HG02852 (cell line): ENCODE measurements at regions not wholly inside any gene's neighbourhood (a gene's known extent, or its start where the extent isn't known, plus 50 kb on each side); places are given as distances from the start of the nearest gene placed in this dataset.

ENCODE experiments used
- ATAC-seq: cut with Tn5 transposase; IDR thresholded peaks from one replicate; pipeline ENCODE4 v1.9.1; 2021; ENCODE audit warnings: mild to moderate bottlenecking, moderate library complexity; ENCODE audit not compliant: unreplicated experiment

- ATAC-seq = no peak
Measured at GRCh38 chr18:38025433-38026038, 459.9 kb upstream of the CELF4 start.

DNA sequence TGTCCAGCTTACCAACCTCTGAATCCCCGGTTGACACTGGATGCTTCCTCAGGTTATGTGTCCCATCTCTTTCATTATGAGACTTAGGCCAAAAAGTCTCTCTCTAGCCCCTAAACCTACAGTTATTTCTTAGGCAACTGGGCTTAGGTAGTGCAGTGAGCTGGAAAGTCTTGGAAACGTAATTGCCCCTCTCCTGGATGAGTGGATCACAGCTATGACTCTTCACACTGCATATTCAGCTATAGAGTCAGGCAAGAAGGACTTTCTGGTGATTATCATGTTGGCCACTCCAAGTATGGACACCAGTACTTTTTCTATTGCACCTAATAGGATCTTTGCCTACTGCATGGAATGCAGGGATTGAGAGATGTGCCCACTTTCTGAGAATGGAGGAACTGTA is 458.3 kb upstream of the CELF4 start:
- no peak for ATAC-seq

DNA sequence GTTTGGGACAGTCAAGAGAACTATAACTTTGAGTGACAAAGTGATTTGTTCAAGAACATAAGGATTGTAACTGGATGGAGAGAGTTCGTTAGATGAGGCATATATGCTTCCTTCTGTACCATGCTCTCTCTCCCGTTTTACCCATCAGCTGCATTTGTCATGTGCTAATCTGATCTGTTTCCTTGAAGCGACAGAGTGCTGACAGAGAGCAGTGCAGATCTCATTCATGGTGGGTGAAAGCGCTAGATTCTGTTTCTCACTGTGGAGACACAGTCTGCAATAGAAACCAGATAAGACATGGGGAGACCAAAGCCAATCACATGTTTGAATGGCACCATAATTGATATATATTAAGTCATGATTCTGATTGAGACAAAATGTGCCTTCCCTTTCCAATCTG is 456.6 kb upstream of the CELF4 start:
- ATAC-seq = no peak

DNA sequence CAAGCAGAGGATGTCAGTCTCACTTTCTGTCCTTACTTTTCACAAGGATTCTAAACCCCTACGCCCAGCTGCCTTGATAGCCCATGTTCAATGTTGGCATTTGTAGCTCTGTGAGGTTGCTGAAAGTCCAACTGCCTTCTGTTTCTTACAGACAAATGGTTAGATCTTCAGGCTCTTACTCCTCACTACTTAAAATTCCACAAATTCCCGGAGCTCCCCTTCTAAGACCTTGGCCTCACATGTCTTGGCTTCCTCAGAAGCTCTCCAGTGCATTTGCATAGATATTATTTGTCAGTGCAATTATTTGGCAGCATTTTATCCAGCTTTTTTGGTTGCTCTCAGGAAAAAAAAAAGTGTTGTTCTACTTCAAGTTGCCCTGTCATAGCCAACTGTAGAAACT is 453.7 kb upstream of the CELF4 start:
- ATAC-seq = no peak

DNA sequence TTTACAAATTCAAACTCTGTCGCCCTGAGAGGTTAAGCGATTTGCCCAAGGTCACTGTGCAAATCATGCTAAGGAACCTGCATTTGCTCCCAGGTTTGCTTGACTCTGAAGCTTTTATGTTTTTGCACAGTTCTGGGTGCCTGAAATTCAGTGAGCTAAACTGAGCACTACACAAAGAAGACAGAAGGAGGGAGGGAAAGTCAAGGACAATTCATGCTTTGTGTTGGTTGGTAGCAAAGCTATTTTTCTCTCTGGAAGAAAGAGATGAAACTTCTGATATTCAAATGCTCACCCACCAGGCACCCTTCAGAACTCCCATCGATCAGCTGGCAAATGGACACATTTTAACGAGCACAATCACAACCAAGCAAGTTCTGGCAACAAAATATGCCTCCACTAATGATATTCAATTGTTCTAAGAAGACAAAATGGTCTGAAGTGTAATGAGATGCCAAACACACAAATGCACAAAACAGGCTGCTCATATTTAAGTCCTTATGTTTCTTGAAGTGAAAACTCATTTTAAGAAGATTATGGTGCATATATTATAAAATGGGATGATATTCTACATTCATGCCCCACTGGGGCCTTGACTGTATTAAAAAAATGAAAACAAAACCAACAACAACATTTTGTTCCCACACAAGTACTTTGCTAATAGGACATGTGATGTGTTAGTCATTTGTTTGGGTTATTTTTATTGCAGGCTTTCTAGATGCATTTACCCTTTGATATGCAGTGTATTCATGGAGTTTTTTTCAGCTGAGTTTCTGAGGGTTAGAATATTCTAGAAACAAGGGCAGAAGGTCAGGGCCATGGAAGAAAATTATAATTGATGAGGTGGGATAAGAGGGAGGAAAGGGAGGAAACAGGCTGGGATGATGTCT is 445.6 kb upstream of the CELF4 start:
- ATAC-seq = no peak

- ATAC-seq = no peak
Measured at GRCh38 chr18:38010037-38010436, 444.4 kb upstream of the CELF4 start.

- no peak for ATAC-seq
Measured at GRCh38 chr18:38009320-38009719, 443.7 kb upstream of the CELF4 start.

DNA sequence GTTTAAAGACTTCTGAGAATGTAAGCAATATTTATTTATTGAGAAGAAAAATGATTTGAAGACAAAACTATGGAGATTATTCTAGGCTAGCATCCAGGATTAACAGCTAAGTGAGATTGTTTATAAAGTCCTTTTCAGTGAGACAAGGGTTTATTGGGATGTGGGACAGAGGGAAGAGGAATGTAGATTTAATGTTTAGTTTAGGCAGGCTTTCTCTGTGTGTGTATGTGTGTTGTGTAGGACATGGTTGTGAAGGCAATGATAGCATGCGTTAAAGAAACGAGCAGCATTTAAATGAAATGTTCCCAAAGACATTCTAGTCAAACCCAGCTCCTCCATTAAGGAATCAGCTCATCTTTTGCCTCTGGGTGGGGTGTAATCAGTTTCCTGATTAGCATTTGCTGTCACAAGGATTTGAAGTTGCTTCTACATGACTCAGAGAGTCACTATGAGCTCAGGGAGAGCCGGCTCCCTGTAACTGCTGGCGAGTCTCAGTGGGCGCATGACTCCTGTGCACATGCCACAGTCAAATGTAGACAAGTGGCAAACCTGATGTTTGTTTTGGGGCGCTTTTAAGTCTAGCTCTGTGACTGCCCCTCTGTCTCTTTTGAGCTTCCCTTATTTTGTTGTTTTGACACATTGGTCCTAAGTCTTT is 442.2 kb upstream of the CELF4 start:
- ATAC-seq = no peak

DNA sequence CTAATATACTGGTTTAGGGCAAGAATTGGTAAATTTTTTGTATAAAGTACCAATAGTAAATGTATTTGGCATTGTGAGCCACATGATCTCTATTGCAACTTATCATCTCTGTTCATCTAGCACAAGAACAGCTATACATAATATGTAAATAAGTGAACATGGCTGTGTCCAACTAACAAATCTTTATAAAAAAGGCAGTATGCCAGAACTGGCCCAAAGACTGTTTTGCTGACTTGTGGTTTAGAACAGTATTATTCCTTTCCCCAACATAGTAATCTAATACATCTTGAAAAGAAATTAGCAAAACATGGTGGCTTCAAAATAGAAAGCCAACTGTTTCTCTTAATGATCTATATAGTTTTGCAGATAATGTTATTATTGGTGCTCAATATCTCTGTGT is 441.4 kb upstream of the CELF4 start:
- ATAC-seq = no peak

- no peak for ATAC-seq
Measured at GRCh38 chr18:38006541-38006940, 440.9 kb upstream of the CELF4 start.

DNA sequence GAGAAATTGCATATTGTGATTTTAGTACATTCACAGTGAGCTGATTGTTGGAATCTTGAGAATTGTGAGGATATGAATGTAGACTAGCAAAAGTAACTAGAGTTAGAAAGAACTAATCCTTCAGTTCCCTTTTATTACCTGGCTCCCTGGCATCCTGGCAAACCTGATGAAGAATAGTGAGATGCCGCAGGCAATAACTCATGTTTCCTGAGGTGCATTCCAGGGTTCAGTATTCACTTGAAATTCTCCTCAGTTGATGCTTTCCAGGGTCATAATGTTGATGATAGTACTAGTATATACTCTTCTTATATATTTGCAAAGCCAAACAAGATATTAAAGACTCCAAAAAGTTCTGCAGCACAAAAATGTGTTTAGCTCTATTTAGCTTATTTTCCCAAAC is 432.1 kb upstream of the CELF4 start:
- ATAC-seq = no peak

GRCh38 chr18:37987901-37988300 is 422.3 kb upstream of the CELF4 start:
- no peak for ATAC-seq

- no peak for ATAC-seq
Measured at GRCh38 chr18:37986665-37987064, 421.1 kb upstream of the CELF4 start.

GRCh38 chr18:37985126-37985525 is 419.5 kb upstream of the CELF4 start:
- ATAC-seq = no peak

- ATAC-seq = no peak
Measured at GRCh38 chr18:37980556-37980955, 415.0 kb upstream of the CELF4 start.

- no peak for ATAC-seq
Measured at GRCh38 chr18:37975446-37975845, 409.8 kb upstream of the CELF4 start.

- no peak for ATAC-seq
Measured at GRCh38 chr18:37967261-37967660, 401.7 kb upstream of the CELF4 start.

- no peak for ATAC-seq
Measured at GRCh38 chr18:37965572-37965970, 400.0 kb upstream of the CELF4 start.

DNA sequence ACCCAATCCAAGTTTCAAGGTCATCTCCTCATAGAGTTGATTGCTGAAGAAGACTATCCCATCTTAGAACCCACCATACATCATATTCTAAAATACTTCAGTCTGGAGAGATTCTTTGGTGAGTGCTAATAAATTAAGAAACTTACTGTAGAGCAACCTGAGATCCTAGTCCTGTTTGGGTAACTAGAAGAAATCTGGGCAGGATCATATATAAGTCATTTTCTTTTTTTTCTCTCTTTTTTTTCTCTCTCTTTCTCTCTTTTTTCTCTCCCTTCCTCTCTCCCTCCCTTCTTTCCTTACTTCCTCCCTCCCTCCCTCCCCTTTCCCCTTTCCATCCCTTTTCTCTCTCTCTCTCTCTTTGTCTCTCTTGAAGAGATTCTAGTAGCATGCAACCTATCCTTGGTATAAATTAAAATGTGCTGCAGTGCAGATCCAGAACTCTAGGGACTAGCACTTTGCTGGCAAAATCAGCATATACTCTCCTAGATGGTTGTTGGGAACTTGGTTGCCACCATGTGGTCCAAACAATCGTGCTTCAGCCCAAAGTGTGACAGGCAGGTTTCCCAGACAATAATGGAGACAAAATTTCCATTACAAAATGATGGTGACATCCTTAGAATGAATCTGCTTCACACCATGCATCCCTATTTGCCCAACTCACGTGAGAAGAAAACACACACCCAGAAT is 399.4 kb upstream of the CELF4 start:
- no peak for ATAC-seq

- no peak for ATAC-seq
Measured at GRCh38 chr18:37963837-37964236, 398.2 kb upstream of the CELF4 start.

GRCh38 chr18:37962316-37962966 is 396.8 kb upstream of the CELF4 start:
- ATAC-seq = no peak
